WTC11 (cell line): ENCODE measurements at regions not wholly inside any gene's neighbourhood (a gene's known extent, or its start where the extent isn't known, plus 50 kb on each side); places are given as distances from the start of the nearest gene placed in this dataset.

Experiments
- ATF3 ChIP-seq: sonication (generic); formaldehyde crosslinking; conservative IDR thresholded peaks from 2 replicates; pipeline ENCODE4 v1.8.1; 2022; ENCODE audit warnings: mild to moderate bottlenecking, missing genetic modification reagents
- MAX ChIP-seq: sonication (generic); formaldehyde crosslinking; IDR thresholded peaks from 2 replicates; pipeline ENCODE4 v1.8.0; 2022; ENCODE audit warnings: mild to moderate bottlenecking, missing genetic modification reagents
- NFYB ChIP-seq: sonication (generic); formaldehyde crosslinking; conservative IDR thresholded peaks from 2 replicates; pipeline ENCODE4 v1.8.0; 2022; ENCODE audit warnings: low read depth, missing genetic modification reagents
- NR1H2 ChIP-seq: sonication (generic); formaldehyde crosslinking; IDR thresholded peaks from 2 replicates; pipeline ENCODE4 v1.9.0; 2021; ENCODE audit warnings: mild to moderate bottlenecking, moderate library complexity, missing genetic modification reagents
- TP53 ChIP-seq: sonication (generic); formaldehyde crosslinking; IDR thresholded peaks from 2 replicates; pipeline ENCODE4 v1.8.1; 2023; ENCODE audit warnings: mild to moderate bottlenecking, missing genetic modification reagents
- ZNF263 ChIP-seq: sonication (generic); formaldehyde crosslinking; IDR thresholded peaks from 2 replicates; pipeline ENCODE4 v1.8.1; 2022; ENCODE audit warnings: low read depth, mild to moderate bottlenecking, moderate library complexity, missing genetic modification reagents
- TF ChIP-seq, protein P1 (sequence below): fragments of 200-600 bp; IDR thresholded peaks from 2 replicates; pipeline ENCODE4 v1.8.0; 2022; ENCODE audit warnings: antibody characterized with exemption
- TF ChIP-seq, protein P2 (sequence below): sonication (generic); formaldehyde crosslinking; IDR thresholded peaks from 2 replicates; pipeline ENCODE4 v1.8.0; 2023; ENCODE audit warnings: mild to moderate bottlenecking, missing genetic modification reagents

DNA sequence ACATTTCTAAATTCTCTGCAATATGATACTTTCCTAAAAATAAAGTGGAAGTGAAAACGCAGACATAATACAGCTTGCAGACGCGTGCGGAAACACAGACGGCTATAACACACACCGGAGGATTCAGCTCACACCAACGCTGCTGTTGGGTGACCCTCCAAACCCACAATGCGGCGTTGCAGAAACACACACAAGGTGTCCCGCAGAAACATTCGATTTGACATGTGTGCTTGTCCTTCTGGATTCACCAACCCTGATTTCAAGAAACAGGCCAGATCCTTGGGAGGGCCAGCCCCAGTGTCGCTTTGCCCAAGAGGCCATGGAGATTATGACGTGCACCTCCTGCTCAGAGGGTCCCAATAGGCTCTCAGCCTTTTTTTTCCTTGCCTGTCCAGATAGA is 136.7 kb upstream of the TCERG1L start:
- TF ChIP-seq, protein P1, sequence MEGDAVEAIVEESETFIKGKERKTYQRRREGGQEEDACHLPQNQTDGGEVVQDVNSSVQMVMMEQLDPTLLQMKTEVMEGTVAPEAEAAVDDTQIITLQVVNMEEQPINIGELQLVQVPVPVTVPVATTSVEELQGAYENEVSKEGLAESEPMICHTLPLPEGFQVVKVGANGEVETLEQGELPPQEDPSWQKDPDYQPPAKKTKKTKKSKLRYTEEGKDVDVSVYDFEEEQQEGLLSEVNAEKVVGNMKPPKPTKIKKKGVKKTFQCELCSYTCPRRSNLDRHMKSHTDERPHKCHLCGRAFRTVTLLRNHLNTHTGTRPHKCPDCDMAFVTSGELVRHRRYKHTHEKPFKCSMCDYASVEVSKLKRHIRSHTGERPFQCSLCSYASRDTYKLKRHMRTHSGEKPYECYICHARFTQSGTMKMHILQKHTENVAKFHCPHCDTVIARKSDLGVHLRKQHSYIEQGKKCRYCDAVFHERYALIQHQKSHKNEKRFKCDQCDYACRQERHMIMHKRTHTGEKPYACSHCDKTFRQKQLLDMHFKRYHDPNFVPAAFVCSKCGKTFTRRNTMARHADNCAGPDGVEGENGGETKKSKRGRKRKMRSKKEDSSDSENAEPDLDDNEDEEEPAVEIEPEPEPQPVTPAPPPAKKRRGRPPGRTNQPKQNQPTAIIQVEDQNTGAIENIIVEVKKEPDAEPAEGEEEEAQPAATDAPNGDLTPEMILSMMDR: no peak
- TF ChIP-seq NR1H2 (CRISPR knock-in tag) (no peak), ATF3 (CRISPR knock-in tag) (no peak), TP53 (no peak), ZNF263 (CRISPR knock-in tag) (no peak), MAX (CRISPR knock-in tag) (no peak), NFYB (no peak)
- TF ChIP-seq, protein P2, sequence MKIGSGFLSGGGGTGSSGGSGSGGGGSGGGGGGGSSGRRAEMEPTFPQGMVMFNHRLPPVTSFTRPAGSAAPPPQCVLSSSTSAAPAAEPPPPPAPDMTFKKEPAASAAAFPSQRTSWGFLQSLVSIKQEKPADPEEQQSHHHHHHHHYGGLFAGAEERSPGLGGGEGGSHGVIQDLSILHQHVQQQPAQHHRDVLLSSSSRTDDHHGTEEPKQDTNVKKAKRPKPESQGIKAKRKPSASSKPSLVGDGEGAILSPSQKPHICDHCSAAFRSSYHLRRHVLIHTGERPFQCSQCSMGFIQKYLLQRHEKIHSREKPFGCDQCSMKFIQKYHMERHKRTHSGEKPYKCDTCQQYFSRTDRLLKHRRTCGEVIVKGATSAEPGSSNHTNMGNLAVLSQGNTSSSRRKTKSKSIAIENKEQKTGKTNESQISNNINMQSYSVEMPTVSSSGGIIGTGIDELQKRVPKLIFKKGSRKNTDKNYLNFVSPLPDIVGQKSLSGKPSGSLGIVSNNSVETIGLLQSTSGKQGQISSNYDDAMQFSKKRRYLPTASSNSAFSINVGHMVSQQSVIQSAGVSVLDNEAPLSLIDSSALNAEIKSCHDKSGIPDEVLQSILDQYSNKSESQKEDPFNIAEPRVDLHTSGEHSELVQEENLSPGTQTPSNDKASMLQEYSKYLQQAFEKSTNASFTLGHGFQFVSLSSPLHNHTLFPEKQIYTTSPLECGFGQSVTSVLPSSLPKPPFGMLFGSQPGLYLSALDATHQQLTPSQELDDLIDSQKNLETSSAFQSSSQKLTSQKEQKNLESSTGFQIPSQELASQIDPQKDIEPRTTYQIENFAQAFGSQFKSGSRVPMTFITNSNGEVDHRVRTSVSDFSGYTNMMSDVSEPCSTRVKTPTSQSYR (CRISPR knock-in tag): no peak
